IPS DF 4.7 (cell line): ENCODE measurements at regions not wholly inside any gene's neighbourhood (a gene's known extent, or its start where the extent isn't known, plus 50 kb on each side); places are given as distances from the start of the nearest gene placed in this dataset.

Source experiments
- DNase-seq: peaks from one replicate; pipeline ENCODE4 v3.0.0-alpha.2; 2013; ENCODE audit warnings: low spot score; ENCODE audit errors: extremely low read depth

DNA sequence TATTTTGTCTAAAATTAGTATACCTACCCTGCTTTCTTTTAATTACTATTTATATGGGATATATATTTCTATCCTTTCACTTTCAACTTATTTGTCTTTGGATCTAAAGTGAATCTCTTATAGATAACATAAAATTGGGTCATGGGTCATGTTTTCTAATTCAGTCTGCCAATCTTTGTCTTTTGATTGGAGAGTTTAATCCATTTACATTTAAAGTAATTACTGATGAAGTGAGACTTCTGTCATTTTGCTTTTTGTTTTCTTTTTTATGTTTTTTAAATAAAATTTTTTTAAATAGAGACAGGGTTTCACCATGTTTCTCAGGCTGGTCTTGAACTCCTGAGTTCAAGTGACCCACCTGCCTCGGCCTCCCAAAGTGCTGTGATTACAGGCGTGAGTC, 50.5 kb upstream of the PRDM1 start:
- no peak for DNase-seq

DNA sequence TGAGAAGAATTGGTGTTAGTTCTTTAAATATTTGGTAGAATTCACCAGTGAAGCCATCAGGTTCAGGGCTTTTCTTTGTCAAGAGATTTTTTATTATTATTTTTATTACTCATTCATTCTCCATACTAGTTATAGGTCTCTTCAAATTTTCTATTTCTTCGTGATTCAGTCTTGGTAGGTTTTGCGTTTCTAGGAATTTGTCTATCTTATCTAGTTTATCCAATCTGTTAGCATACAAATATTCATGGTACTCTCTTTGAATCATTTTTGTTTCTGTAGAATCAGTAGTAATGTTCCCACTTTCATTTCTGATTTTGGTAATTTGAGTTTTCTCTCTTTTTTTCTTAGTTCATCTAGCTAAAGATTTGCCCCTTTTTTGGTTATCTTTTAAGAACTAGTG, 52.3 kb upstream of the PRDM1 start:
- no peak for DNase-seq

DNA sequence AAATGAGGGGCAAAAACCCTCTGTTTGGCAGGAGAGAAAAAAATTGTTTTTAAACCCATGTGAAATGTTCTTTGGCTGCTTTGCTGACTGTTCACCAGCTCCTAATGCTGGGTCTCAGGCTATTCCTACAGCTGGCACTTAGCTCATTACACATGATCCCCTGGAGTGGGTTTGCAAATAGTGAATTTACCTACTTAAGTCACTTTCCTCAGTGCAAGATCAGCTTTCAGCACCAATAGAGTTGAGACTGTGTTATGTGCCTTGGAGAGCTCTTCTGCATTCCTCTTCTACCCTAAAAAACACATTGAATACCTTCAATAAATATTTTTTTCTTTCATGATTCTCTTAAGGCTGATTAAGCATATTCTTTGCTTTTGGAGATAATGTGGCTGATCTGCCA, 58.4 kb upstream of the PRDM1 start:
- DNase-seq: no peak

DNA sequence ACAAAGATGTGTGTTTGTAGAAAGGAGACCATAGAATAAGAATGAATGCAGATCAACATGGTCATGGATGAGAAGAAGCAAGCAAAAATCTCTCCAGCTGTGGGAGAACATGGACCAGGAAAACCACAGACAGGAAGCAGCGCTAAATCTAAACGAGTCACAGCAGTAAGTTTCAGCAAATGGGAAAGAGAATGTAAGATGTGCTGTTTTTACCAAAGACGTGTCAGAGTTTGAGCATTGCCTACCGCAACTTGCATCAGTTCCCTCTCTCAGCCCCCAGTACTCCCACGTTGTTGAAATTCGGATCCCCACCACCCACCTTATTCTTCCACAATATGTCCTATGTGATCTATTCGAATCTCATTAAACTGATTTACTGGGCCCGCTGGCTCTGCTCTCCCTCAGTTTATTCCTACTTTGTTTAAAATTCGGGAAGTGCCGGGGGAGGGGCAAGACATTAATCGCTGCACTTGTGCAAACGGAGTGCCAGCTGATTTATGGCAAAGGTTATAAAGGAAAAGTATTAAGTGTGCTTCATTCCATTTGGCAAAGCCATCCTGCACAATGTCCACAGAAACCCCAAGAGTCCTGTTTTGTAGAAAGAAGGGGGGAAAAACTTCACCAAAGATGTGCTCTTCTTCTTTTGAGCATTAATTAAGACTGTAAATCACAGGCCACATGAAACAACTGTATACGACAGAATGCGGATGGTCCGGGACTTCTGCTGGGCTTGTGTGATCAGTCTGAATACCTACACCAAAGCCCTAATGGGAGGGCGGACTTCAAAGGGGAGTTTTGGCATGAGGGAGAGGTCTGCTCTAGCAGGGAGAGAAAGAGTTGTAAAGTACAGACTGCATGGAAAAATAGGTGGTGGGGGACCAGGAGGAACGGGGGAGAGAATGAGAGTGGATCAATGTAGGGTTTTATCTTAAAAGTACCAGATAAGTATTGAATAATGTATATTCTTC, 59.1 kb upstream of the PRDM1 start:
- no peak for DNase-seq

DNA sequence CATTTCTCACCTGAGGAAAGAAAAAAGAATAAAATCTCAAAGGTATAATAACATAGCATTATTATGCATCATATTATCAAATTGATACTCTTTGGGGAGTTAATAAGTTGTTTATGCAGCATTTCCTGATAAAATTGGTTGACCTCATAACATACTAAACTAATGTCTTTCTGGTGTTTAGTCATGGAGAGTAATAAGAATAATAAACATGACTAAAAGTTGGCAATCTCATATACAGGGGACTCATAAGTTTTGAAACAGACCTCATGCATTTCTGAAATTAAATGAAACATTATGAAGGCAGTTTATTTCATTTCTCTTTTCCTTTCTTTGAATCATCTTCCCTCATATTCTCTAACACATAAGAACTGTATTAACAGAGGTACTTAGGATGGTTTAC, 60.5 kb upstream of the PRDM1 start:
- no peak for DNase-seq

DNA sequence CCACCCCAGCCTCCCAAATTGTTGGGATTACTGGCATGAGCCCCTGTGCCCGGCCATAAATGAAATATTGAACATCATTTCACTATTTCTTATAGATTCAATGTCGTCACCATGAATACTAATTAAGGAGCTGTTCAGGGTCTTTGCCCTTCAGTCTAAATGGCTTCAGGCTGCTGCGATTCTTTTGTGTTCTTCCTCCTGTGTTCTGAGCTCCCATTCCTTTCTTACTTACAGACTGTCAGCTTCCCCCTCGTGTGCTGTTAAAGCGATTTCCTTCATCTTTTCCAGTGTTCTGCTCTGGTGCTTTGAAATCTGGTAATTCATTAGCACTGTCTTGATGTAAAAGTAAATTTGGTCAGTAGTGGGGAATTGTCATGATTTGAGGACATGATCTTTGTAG, 63.3 kb upstream of the PRDM1 start:
- DNase-seq: no peak

DNA sequence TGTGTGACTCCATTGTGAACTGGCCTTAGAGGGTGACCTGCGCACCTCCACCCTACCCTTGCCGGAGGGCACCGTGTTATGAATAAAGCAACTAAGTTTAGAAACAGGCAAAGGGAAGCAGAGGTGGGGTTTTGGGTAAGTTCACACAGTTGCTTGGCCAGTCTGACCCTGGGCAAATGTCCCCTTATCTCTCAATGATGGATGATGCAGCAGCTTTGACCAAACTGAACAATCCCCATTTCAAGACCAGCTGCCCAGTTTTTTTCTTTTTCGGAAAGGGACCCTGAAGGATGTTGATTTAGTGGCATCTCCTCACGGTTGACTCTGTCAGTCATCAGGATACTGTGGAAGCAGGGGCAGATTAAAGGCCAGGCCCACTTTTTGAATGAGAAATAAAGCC, 68.7 kb upstream of the PRDM1 start:
- no peak for DNase-seq

DNA sequence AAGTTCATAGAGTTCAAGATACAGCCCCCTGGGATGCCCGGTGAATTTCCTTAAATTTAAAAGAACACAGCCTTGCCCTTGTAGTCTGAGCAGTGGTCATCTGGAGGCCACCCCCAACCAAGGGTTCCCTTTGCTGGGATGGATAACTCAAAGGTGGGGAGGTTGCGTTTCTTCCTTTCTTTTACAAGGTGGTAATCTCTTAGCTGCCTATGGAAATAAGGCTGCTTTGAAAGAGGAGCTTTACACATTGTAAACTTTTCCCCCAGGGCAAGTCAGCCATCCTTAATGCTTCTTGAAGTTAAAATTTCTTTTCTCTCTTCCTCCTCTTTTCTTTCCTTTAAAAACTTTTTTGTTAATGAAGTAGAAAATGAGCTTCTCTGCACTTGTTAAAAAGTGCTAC, 71.2 kb upstream of the PRDM1 start:
- DNase-seq: no peak

DNA sequence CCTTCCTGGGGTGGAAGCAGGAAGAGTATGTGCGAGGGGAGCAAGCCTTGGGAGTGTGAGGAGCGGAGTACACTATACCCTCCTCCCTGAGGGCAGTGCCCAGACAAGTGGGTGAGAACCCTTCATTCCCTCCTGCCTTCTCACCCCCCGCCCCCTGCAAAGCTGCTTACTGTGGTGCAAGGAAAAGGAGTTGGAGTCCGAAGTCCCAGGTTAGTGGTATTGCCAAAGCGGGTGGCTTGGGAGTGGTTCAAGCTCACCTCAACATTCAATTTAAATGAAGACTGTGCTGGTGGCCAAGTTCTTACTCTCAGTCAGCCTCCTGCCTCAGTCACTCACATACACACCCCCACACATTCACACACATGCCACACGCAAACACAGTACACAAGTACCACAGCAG, 74.7 kb upstream of the PRDM1 start:
- no peak for DNase-seq

DNA sequence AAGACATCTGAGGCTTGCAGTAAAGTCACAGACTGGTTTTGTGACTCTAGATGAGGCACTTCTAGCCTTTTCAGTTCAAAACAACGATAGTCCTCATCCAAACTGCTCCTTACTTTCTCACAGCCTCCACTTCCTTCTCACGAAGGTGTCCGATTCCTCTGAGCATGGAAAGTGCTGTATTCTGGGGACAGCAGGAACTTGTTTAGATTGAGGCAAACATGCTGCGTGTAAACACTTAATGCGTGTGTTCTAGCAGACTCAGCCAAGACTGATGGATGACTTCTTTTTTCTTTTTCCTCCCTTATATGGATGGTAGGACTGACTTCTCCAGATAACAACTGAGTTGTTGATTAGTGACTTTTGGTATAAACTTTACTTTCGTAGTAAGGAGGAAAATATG, 80.2 kb upstream of the PRDM1 start:
- no peak for DNase-seq

DNA sequence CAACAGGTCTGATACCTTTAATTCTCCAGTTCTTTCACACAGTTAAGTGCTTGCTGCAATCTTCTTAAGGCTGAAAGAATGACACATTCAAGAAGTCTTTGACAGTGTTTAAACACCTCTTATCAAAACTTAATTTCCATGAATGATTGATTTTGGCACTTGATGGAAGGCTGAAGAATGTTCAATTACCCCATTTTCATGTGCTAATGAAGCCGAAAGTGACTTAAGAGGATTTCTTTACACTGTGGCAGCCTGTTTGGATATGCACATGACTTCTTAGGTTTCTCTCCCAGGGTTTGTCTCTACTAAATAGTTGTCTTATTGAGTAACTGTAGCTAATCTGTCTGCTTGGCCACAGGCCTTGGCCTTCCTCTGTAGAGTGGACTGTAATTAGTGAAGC, 81.1 kb upstream of the PRDM1 start:
- DNase-seq: no peak

DNA sequence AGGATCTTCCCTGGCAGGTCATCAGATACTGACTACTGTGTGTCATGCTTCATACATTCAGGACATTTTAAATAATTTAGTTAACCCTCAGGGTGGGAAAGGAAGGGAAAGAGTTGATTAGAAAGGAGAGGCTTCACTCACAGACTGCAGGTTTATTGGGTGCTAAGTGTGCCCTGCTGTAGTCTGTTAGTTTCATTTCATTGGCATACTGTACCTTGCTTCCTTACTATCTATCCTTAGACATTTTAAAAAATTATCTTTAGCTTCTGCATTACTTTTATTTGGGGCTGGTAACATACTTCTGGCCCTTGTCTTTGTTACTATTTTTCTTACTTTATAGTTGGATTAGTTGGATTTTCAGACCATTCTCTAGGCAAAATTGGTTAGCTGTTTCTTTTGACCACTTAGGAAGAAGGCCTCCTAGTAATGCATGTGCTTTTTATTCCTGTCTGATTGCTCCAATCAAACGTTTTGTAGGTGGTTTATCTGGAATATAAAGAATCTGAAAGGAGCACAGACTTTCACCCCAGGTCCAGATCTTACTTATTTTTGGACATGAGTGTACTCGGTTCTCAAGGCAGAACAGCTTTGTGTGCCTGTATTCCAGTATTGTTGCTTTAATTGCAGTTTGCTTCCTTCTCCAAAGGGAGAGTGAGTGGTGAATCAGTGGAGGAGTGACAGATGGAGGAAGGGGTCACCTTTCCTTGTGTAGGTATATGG, 82.7 kb upstream of the PRDM1 start:
- no peak for DNase-seq

DNA sequence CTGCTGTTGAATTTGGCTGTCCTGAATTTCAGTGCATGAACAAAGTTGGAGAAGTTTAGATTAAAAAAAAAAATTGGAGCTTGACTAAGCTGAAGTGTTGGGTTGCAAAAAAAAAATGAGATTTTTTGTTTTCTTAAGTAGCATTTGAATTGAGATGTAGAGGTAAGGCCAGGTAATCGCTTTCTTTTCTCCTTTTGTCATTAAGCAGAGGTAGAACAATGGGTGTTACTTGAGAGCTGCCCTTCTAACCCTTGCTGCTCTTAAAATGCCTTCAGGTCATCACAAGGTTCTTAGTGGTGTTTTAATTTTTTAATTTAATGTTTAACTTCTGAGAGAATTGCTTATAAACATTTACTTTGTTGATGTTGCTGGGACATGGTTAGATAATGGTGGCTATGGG, 84.1 kb upstream of the PRDM1 start:
- DNase-seq: no peak

DNA sequence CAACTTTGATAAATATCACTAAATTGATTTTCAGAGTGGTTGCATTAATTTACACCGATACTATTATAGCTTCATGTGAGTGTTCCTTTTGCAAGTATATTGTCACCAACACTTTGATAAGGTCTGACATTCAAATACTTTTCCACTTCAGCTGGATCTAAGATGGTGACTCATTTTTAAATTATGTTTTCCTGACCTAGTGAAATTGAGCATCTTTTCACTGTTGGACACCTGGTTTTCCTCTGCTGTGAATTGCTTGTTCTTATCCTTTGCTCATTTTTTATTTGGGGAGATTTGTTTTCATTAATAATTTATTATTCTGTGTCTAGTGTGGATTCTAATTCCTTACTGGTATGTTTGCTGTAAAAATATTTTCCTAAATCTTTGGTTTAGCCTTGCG, 85.2 kb upstream of the PRDM1 start:
- no peak for DNase-seq

DNA sequence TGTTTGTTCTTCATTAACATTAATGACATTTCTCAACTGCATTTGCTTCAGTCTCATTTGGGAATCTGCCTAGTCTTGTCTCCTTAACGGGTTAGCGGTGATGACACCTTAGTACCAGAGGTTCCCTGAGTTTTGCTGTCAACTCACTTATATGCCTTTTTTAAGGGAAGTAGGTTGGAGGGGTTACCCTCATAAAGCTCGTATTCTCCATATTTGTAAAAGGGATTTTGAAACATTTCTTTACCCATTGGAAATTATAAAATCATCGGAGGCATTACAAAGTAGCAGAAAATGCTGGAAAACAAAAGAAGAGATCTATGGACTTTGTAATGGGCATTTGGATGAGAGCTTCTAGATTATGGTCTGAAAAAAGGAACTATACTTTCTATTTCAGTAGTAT, 88.7 kb upstream of the PRDM1 start:
- no peak for DNase-seq

DNA sequence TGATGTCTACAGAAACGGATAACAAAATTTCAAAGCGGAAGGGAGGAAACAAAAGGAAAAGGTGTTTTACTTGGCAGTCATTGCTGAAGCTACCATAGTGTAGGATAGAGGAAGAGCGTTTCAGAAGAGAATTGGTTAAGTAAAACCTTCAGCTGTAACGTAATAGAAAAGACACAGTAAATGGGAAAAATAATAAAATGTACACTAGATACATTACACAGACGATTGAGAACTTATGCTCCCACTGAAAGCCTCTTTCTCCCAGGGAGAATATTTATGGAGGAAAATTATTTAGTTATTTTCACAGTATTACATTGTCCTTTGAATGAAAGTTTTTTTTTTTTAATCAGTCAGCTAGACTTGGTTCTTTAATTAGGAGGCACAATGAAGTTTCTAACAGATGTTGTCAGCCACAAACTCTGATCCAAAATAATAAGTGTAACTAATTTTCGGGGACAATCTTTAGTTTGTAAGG, 90.7 kb upstream of the PRDM1 start:
- DNase-seq: no peak

DNA sequence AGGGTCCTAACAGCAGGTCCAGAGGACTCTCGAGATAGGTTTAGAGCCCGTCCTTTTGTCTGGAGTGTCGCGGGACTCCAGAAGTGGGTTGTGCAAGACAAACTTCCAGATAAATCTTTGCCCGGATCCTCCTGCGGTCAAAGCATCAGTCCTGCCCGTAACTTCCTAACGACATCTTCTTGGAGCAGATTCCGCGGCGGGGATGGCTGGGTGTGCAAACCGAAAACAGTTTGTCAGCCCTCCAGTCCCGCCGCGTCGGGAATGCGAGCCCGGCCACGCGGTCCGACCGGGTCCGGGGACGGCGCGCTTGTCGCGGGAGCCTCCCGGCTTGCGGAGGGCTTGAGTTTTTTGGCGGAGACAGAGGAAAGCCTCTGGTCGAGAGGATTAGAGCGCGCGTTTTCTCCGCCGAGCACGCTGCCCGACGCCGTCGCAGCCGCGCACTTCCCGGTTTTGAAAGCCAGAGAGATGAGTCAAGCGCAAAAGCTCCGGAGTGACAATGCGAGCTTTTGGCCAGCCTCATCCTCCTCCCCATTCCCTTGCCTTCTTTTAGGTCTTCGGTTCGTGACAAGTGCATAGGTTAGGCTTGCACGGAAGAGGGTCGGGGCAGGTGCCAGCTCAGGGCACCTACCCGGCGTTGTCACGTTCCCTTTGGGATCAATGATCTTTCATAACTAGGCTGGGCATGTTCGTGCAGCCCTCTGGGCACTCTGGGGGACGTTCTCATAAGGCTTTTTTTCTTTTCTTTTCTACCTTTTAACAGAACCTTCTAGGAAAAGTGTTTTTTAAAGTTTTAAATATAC, 91.3 kb upstream of the PRDM1 start:
- DNase-seq: no peak

DNA sequence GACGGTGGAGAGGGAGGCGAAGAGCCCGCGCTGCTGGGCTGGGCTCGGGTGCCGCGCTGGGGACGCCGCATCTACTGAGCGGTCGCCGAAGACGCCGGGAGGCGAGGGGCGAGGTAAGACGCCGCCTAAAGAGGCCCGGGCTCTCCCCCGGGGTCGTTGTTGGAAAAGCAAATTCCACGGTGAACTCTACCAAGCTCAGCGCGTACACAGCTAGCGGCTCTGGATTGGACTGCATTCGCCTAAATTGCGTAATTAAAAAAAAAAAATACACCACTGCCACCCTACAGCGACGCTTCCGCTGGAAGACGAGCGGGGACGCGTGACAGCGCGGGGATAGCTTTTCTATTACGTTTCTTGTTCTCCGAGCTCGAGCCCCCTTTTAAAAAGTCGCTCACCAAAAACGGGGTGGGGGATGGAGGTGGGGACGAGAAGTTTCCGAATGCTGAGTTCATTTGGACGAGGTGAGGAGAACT, 92.0 kb upstream of the PRDM1 start:
- no peak for DNase-seq

DNA sequence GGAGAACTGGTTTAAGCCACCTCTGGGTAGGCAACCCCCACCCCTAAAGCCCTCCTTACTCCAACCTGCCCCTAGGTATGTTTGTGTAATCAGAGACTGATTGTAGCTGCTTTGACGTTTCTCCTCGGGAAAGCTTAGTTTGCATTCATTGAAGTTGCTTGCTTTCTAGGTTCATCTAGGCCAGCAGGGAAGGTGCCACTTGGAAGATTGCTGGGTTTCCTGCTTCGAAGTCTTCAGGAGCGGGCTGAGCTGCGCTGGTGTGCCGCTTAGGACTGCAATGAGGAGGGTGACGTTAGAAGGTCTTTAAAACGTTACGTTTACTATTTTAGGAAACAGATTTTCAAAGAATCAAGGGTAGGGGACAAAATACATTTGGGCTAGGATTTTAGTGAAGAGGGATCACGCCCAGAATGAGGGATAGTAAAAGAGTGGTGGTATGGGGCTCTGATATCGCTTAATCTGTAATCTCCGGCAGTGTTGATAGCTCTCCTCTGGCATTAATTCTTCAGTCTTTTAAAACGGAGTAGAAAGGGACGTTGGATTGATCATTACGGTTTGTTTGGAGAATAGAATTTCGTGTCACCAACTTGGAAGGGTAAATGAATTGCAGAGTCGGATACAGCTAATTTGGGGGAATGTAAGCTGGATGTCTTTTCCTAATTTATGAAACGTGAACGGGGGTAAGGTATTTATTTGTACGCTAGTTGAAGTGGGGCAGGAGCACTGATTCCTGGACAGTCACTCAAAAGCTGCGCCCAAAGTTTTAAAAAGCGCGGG, 92.6 kb upstream of the PRDM1 start:
- DNase-seq: no peak

DNA sequence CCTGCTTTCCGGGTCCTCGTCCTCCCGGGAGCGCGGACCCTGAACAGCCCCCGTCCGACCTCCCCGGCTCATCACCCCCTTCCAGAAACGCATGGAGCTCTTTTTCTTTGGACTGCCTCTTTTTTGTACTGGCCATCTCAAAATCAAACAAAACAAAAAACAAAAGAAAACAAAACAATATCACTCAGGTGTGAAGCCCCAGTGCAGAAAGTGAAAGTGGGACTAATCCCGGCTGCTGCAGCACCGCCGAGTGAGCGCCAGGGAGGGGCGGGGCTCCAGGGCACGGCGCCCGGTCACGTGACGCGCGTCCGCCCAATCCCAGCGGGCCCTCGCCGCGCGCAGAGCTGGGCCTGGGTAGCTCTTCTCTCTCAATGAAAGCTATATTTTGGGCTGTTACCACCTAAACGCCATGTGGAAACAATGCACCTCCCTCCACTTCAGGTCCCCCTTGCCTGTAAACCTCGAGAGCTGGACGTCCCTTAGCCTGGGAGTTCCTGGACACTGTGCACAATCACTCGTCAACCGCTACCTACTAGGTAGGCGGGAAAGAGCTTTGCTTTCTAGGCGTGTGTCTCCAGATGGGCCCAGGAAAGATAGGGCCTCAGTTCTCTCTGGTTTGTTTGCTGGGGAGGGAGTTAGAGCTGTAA, 93.7 kb upstream of the PRDM1 start:
- no peak for DNase-seq
